NT2/D1 (cell line): ENCODE measurements at regions not wholly inside any gene's neighbourhood (a gene's known extent, or its start where the extent isn't known, plus 50 kb on each side); places are given as distances from the start of the nearest gene placed in this dataset.

Source experiments
- SUZ12 ChIP-seq: IDR thresholded peaks from 2 replicates; pipeline ENCODE4 v1.6.1; 2011; ENCODE audit not compliant: insufficient read length, insufficient read depth; ENCODE audit errors: extremely low read depth
- YY1 ChIP-seq: IDR thresholded peaks from 2 replicates; pipeline ENCODE4 v1.6.1; 2011; ENCODE audit not compliant: insufficient read length, insufficient read depth
- ZNF274 ChIP-seq: IDR thresholded peaks from 2 replicates; pipeline ENCODE4 v1.6.1; 2011; ENCODE audit warnings: mild to moderate bottlenecking, low read depth, low read length

DNA sequence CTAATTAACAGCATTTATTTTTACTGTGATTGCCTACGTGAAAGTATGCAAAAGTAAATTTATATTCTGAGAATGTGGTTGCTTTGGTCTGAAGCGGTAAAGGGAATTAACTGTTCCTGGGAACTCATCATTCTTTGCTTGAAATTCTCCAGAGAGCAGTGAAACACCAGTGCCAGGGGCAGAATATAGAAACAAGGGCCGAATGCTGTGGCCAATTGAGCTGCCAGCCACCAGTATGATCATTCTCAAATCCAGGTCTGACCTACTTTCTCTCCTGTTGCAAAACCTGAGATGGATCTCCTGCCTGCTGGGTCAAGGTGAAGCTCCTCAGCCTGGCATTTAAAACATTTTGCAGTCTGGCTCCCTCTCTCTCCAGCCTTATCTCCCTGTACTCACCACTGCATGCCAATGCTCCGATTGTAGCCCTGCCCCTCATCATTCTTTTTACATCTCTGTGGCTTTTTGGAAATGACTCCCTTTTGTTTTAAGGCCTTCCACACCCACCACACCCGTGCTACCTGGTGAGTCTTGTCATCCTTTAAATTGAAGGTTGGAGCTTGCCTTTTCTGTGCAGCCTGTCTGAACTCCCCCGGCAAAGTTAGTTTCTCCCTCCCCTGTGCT, 94.5 kb upstream of the TMEM178A start:
- TF ChIP-seq YY1: no peak
- no peak for TF ChIP-seq SUZ12
- TF ChIP-seq ZNF274: no peak
